Panc1 (cell line): ENCODE measurements at regions not wholly inside any gene's neighbourhood (a gene's known extent, or its start where the extent isn't known, plus 50 kb on each side); places are given as distances from the start of the nearest gene placed in this dataset.

Source experiments
- ATAC-seq: fragments of 200-7000 bp; cut with Tn5 transposase; 2 replicates; pipeline ENCODE4 v1.9.1; 2020; ENCODE audit warnings: mild to moderate bottlenecking, moderate library complexity
- BruUV-seq: library from RNA; stranded (reverse); fragments of 400-500 nt; replicated peaks from 2 replicates; lab custom pipeline; 2021; lab: Mats Ljungman, UMichigan
- CTCF ChIA-PET: fragments of 300-600 bp; sonication (Branson Sonifier 250); formaldehyde crosslinking; loops from one replicate; lab custom pipeline; 2022; ENCODE audit warnings: antibody characterized with exemption; lab: Charles Lee
- POLR2A ChIA-PET: fragments of 300-600 bp; sonication (Branson Sonifier 250); formaldehyde crosslinking; loops from one replicate; lab custom pipeline; 2022; ENCODE audit warnings: antibody characterized with exemption; lab: Charles Lee
- DNase-seq: peaks from one replicate; pipeline ENCODE4 v3.0.0-alpha.2; 2010; ENCODE audit warnings: low read depth, low spot score
- H3K27ac ChIP-seq: 2 replicates; pipeline ENCODE4 v1.5.1; 2011; ENCODE audit warnings: mild to moderate bottlenecking, low read length, inconsistent platforms
- H3K27me3 ChIP-seq: fragments of 200-500 bp; sonication (Bioruptor generic); 2 replicates; pipeline ENCODE4 v1.6.0; 2014; ENCODE audit warnings: low read length, inconsistent platforms; ENCODE audit not compliant: control insufficient read depth, insufficient read depth
- H3K36me3 ChIP-seq: fragments of 200-500 bp; sonication (Bioruptor generic); 2 replicates; pipeline ENCODE4 v1.5.1; 2014; ENCODE audit warnings: inconsistent platforms, mild to moderate bottlenecking, low read length, moderate library complexity; ENCODE audit not compliant: control insufficient read depth, insufficient read depth
- H3K4me1 ChIP-seq: 2 replicates; pipeline ENCODE4 v1.5.1; 2011; ENCODE audit warnings: inconsistent platforms, mild to moderate bottlenecking, low read length, moderate library complexity; ENCODE audit not compliant: control insufficient read depth, insufficient read depth
- H3K4me3 ChIP-seq, 2 experiments: 2 replicates each; pipeline ENCODE4 v1.5.1; 2011 to 2012; ENCODE audit warnings: low read depth in 2 of 2, low read length in 2 of 2, mild to moderate bottlenecking in 2 of 2, inconsistent platforms in 1 of 2, moderate library complexity in 1 of 2
- H3K9me3 ChIP-seq: fragments of 200-500 bp; sonication (Bioruptor generic); 2 replicates; pipeline ENCODE4 v1.5.1; 2014; ENCODE audit warnings: low read depth, mild to moderate bottlenecking, inconsistent platforms, low read length, moderate library complexity; ENCODE audit not compliant: control insufficient read depth, insufficient read depth
- CTCF ChIP-seq: fragments of 450-650 bp; IDR thresholded peaks from 2 replicates; pipeline ENCODE4 v1.5.1; 2017; ENCODE audit warnings: mild to moderate bottlenecking
- POLR2AphosphoS5 ChIP-seq: IDR thresholded peaks from 2 replicates; pipeline ENCODE4 v1.6.1; 2012; ENCODE audit warnings: mild to moderate bottlenecking, low read depth, low read length, moderate library complexity
- SIN3A ChIP-seq: IDR thresholded peaks from 2 replicates; pipeline ENCODE4 v1.6.1; 2012; ENCODE audit warnings: low read depth, mild to moderate bottlenecking, low read length, moderate library complexity, borderline replicate concordance; ENCODE audit not compliant: insufficient read depth
- TCF7L2 ChIP-seq: IDR thresholded peaks from 2 replicates; pipeline ENCODE4 v1.6.1; 2011; ENCODE audit warnings: mild to moderate bottlenecking, low read depth, low read length, inconsistent platforms
- in situ Hi-C: cut with HindIII; loops from 2 replicates; pipeline ENCODE4 v1.10.0; 2016; ENCODE audit warnings: low sequenced_read_pairs, low pct_unique_long_range_greater_than_20kb
- intact Hi-C: fragments of 100-400 bp; cut with micrococcal nuclease; formaldehyde crosslinking; loops from one replicate; pipeline ENCODE4 v1.10.0; 2022; ENCODE audit not compliant: unreplicated experiment
- TF ChIP-seq, protein P1 (sequence below), 2 experiments: IDR thresholded peaks; 2 replicates each; pipeline ENCODE4 v1.6.1; 2011 to 2012; ENCODE audit warnings: low read depth in 2 of 2, control low read depth in 1 of 2, low read length in 1 of 2, mild to moderate bottlenecking in 1 of 2, moderate library complexity in 1 of 2; ENCODE audit not compliant: insufficient read depth in 1 of 2

GRCh38 chr3:168275662-168276061, 179.9 kb upstream of the GOLIM4 start:
- TF ChIP-seq, protein P1, sequence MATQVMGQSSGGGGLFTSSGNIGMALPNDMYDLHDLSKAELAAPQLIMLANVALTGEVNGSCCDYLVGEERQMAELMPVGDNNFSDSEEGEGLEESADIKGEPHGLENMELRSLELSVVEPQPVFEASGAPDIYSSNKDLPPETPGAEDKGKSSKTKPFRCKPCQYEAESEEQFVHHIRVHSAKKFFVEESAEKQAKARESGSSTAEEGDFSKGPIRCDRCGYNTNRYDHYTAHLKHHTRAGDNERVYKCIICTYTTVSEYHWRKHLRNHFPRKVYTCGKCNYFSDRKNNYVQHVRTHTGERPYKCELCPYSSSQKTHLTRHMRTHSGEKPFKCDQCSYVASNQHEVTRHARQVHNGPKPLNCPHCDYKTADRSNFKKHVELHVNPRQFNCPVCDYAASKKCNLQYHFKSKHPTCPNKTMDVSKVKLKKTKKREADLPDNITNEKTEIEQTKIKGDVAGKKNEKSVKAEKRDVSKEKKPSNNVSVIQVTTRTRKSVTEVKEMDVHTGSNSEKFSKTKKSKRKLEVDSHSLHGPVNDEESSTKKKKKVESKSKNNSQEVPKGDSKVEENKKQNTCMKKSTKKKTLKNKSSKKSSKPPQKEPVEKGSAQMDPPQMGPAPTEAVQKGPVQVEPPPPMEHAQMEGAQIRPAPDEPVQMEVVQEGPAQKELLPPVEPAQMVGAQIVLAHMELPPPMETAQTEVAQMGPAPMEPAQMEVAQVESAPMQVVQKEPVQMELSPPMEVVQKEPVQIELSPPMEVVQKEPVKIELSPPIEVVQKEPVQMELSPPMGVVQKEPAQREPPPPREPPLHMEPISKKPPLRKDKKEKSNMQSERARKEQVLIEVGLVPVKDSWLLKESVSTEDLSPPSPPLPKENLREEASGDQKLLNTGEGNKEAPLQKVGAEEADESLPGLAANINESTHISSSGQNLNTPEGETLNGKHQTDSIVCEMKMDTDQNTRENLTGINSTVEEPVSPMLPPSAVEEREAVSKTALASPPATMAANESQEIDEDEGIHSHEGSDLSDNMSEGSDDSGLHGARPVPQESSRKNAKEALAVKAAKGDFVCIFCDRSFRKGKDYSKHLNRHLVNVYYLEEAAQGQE (IDR thresholded peaks at IDR 0.05; ENCODE audit: insufficient read depth in 1 of 2, low read depth in 2 of 2, low read length in 1 of 2): no peak
- TF ChIP-seq TCF7L2: no peak
- no peak for TF ChIP-seq POLR2AphosphoS5
- TF ChIP-seq CTCF: no peak
- TF ChIP-seq SIN3A: no peak
- no peaks in the 10 kb centered on the region for H3K36me3 ChIP-seq
- no peaks in the 10 kb centered on the region for H3K27me3 ChIP-seq
- H3K9me3 ChIP-seq: no peaks in the 10 kb centered on the region
- ATAC-seq (no peak), DNase-seq (no peak)
- BruUV-seq: no TSS peak
- intact Hi-C loops (no loop called here), in situ Hi-C loops (no loop called here)
- ChIA-PET POLR2A (no interaction called here), CTCF (no interaction called here)
- no peaks in the 10 kb centered on the region for H3K4me1 ChIP-seq
- no peak overlapping the region for H3K4me3 ChIP-seq
- H3K27ac ChIP-seq: no peak overlapping the region

DNA sequence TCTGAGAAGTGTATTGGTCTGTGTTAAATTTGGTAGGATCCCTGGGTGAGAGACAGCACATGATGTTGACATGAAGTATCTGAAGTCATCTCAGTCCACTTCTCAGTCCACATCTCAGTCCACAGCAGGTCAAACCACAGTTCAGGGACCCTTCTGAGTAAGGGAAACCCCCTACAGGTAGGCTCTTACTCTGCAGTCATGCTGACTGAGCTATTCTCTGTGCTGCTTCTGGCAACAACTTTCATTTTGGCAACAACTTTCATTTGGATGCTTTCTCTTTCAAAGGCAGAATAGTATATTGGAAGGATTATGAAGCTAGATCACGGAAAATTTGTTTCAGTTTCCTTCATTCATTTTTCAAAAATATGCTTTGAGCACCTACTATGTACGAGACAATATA, 178.2 kb upstream of the GOLIM4 start:
- ChIA-PET CTCF (no interaction called here), POLR2A (no interaction called here)
- no peaks in the 10 kb centered on the region for H3K36me3 ChIP-seq
- no peak overlapping the region for H3K4me3 ChIP-seq
- no TSS peak for BruUV-seq
- ATAC-seq (no peak), DNase-seq (no peak)
- H3K4me1 ChIP-seq: no peaks in the 10 kb centered on the region
- TF ChIP-seq, protein P1 (IDR thresholded peaks at IDR 0.05; ENCODE audit: insufficient read depth in 1 of 2, low read depth in 2 of 2, low read length in 1 of 2): no peak
- no peak for TF ChIP-seq TCF7L2
- no peak for TF ChIP-seq SIN3A
- no peak for TF ChIP-seq CTCF
- no peak for TF ChIP-seq POLR2AphosphoS5
- H3K27ac ChIP-seq: no peak overlapping the region
- intact Hi-C loops: no loop called here
- no peaks in the 10 kb centered on the region for H3K27me3 ChIP-seq
- H3K9me3 ChIP-seq: no peaks in the 10 kb centered on the region
- in situ Hi-C loops: no loop called here
